ENCODE measurements at regions not wholly inside any gene's neighbourhood (a gene's known extent, or its start where the extent isn't known, plus 50 kb on each side); places are given as distances from the start of the nearest gene placed in this dataset.

- no peak overlapping the region for H3K27ac Mint-ChIP-seq
- H3K4me3 Mint-ChIP-seq: no peak overlapping the region
- TF ChIP-seq, protein P1, sequence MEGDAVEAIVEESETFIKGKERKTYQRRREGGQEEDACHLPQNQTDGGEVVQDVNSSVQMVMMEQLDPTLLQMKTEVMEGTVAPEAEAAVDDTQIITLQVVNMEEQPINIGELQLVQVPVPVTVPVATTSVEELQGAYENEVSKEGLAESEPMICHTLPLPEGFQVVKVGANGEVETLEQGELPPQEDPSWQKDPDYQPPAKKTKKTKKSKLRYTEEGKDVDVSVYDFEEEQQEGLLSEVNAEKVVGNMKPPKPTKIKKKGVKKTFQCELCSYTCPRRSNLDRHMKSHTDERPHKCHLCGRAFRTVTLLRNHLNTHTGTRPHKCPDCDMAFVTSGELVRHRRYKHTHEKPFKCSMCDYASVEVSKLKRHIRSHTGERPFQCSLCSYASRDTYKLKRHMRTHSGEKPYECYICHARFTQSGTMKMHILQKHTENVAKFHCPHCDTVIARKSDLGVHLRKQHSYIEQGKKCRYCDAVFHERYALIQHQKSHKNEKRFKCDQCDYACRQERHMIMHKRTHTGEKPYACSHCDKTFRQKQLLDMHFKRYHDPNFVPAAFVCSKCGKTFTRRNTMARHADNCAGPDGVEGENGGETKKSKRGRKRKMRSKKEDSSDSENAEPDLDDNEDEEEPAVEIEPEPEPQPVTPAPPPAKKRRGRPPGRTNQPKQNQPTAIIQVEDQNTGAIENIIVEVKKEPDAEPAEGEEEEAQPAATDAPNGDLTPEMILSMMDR (IDR thresholded peaks at IDR 0.05; ENCODE audit: unreplicated experiment): no peak
- DNase-seq (ENCODE audit: low spot score in 2 of 2, unreplicated experiment in 2 of 2): no peak
- H3K4me1 Mint-ChIP-seq: peaks cover 15% of the 10 kb centered on the region
- H3K27me3 Mint-ChIP-seq (ENCODE audit: low read depth): no peaks in the 10 kb centered on the region
- H3K36me3 Mint-ChIP-seq: no peaks in the 10 kb centered on the region
- no peaks in the 10 kb centered on the region for H3K9me3 Mint-ChIP-seq
These were observed 75.9 kb upstream of the ADAMTSL1 start for GRCh38 chr9:18398038-18398437.

DNA sequence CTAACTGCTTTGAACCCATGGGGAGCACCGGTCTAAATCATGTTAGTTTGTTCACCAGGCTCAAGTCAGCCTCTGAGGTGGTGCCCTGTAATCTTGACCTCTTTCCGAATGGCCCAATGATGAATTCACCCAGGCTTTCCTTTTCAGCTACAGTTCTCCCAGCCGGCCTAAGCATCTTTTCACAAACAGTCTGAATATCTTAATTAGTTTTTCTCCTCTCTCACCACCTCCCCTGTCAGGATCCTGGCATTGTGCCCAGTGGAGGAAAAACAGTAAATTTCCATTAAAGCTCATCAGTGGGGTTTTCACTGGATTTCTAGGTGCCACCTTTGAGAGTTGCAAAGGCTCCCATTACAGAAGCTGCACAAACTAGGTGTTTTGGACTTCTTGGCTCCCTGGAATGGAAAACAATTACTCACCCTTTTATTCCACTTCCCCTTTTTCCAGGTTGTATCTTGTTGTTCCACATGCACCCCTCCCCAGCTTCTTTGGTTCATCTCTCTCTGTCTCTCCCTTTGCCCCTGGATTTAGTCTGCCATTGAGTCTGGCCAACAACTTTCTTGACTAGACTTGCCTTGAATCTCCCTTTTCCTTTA, 69.4 kb upstream of the ADAMTSL1 start:
- H3K4me1 Mint-ChIP-seq: peaks cover 7% of the 10 kb centered on the region
- H3K27me3 Mint-ChIP-seq (ENCODE audit: low read depth): peaks cover 1% of the 10 kb centered on the region
- no peak overlapping the region for H3K4me3 Mint-ChIP-seq
- H3K27ac Mint-ChIP-seq: no peak overlapping the region
- DNase-seq (ENCODE audit: low spot score in 2 of 2, unreplicated experiment in 2 of 2): no peak
- TF ChIP-seq, protein P1 (IDR thresholded peaks at IDR 0.05; ENCODE audit: unreplicated experiment): no peak
- no peaks in the 10 kb centered on the region for H3K36me3 Mint-ChIP-seq
- no peaks in the 10 kb centered on the region for H3K9me3 Mint-ChIP-seq

DNA sequence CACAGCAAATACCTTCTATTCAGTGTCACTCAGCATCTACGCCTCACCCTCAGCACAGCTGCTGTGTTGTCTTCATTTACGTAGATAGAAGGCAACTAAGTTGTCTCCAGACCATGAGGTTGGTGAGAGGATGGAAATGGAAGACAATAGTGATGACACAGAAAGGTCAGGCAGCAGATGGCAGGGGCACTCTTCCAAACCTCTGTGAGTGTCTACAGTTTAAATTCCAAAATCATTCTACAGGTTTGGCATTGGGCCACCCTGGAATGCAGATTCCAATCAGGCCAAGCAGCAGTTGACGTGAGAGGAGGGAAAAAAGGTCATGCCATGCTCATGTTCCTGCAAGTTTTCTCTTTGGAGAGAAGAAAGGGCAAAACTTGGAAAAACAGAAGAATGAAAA, 68.7 kb upstream of the ADAMTSL1 start:
- TF ChIP-seq, protein P1 (IDR thresholded peaks at IDR 0.05; ENCODE audit: unreplicated experiment): no peak
- DNase-seq (ENCODE audit: low spot score in 2 of 2, unreplicated experiment in 2 of 2): no peak
- peaks cover 7% of the 10 kb centered on the region for H3K4me1 Mint-ChIP-seq
- peaks cover 1% of the 10 kb centered on the region for H3K27me3 Mint-ChIP-seq (ENCODE audit: low read depth)
- no peak overlapping the region for H3K27ac Mint-ChIP-seq
- no peaks in the 10 kb centered on the region for H3K36me3 Mint-ChIP-seq
- H3K4me3 Mint-ChIP-seq: no peak overlapping the region
- no peaks in the 10 kb centered on the region for H3K9me3 Mint-ChIP-seq

- no peak overlapping the region for H3K4me3 Mint-ChIP-seq
- peaks cover 8% of the 10 kb centered on the region for H3K27me3 Mint-ChIP-seq (ENCODE audit: low read depth)
- H3K36me3 Mint-ChIP-seq: peaks cover 7% of the 10 kb centered on the region
- peaks cover 12% of the 10 kb centered on the region for H3K9me3 Mint-ChIP-seq
- DNase-seq (ENCODE audit: low spot score in 2 of 2, unreplicated experiment in 2 of 2): no peak
- TF ChIP-seq, protein P1 (IDR thresholded peaks at IDR 0.05; ENCODE audit: unreplicated experiment): no peak
- H3K27ac Mint-ChIP-seq: no peak overlapping the region
- H3K4me1 Mint-ChIP-seq: peaks cover 5% of the 10 kb centered on the region
These were observed 63.0 kb upstream of the ADAMTSL1 start for GRCh38 chr9:18410983-18411382.

- DNase-seq (ENCODE audit: low spot score in 2 of 2, unreplicated experiment in 2 of 2): no peak
- H3K27me3 Mint-ChIP-seq (ENCODE audit: low read depth): peaks cover 7% of the 10 kb centered on the region
- no peak overlapping the region for H3K4me3 Mint-ChIP-seq
- peaks cover 33% of the 10 kb centered on the region for H3K4me1 Mint-ChIP-seq
- no peak overlapping the region for H3K27ac Mint-ChIP-seq
- no peaks in the 10 kb centered on the region for H3K36me3 Mint-ChIP-seq
- TF ChIP-seq, protein P1 (IDR thresholded peaks at IDR 0.05; ENCODE audit: unreplicated experiment): no peak
- peaks cover under 1% of the 10 kb centered on the region for H3K9me3 Mint-ChIP-seq
These were observed 52.6 kb upstream of the ADAMTSL1 start for GRCh38 chr9:18421391-18421790.

Data from mesothelial cell of epicardium (in vitro differentiated cells).